Panc1 (cell line): ENCODE measurements at regions not wholly inside any gene's neighbourhood (a gene's known extent, or its start where the extent isn't known, plus 50 kb on each side); places are given as distances from the start of the nearest gene placed in this dataset.

ENCODE experiments used
- ATAC-seq: fragments of 200-7000 bp; cut with Tn5 transposase; 2 replicates; pipeline ENCODE4 v1.9.1; 2020; ENCODE audit warnings: mild to moderate bottlenecking, moderate library complexity
- BruUV-seq: library from RNA; stranded (reverse); fragments of 400-500 nt; replicated peaks from 2 replicates; lab custom pipeline; 2021; lab: Mats Ljungman, UMichigan
- CTCF ChIA-PET: fragments of 300-600 bp; sonication (Branson Sonifier 250); formaldehyde crosslinking; loops from one replicate; lab custom pipeline; 2022; ENCODE audit warnings: antibody characterized with exemption; lab: Charles Lee
- POLR2A ChIA-PET: fragments of 300-600 bp; sonication (Branson Sonifier 250); formaldehyde crosslinking; loops from one replicate; lab custom pipeline; 2022; ENCODE audit warnings: antibody characterized with exemption; lab: Charles Lee
- DNase-seq: peaks from one replicate; pipeline ENCODE4 v3.0.0-alpha.2; 2010; ENCODE audit warnings: low read depth, low spot score
- H3K27ac ChIP-seq: 2 replicates; pipeline ENCODE4 v1.5.1; 2011; ENCODE audit warnings: mild to moderate bottlenecking, low read length, inconsistent platforms
- H3K27me3 ChIP-seq: fragments of 200-500 bp; sonication (Bioruptor generic); 2 replicates; pipeline ENCODE4 v1.6.0; 2014; ENCODE audit warnings: low read length, inconsistent platforms; ENCODE audit not compliant: control insufficient read depth, insufficient read depth
- H3K36me3 ChIP-seq: fragments of 200-500 bp; sonication (Bioruptor generic); 2 replicates; pipeline ENCODE4 v1.5.1; 2014; ENCODE audit warnings: inconsistent platforms, mild to moderate bottlenecking, low read length, moderate library complexity; ENCODE audit not compliant: control insufficient read depth, insufficient read depth
- H3K4me1 ChIP-seq: 2 replicates; pipeline ENCODE4 v1.5.1; 2011; ENCODE audit warnings: inconsistent platforms, mild to moderate bottlenecking, low read length, moderate library complexity; ENCODE audit not compliant: control insufficient read depth, insufficient read depth
- H3K4me3 ChIP-seq, 2 experiments: 2 replicates each; pipeline ENCODE4 v1.5.1; 2011 to 2012; ENCODE audit warnings: low read depth in 2 of 2, low read length in 2 of 2, mild to moderate bottlenecking in 2 of 2, inconsistent platforms in 1 of 2, moderate library complexity in 1 of 2
- H3K9me3 ChIP-seq: fragments of 200-500 bp; sonication (Bioruptor generic); 2 replicates; pipeline ENCODE4 v1.5.1; 2014; ENCODE audit warnings: low read depth, mild to moderate bottlenecking, inconsistent platforms, low read length, moderate library complexity; ENCODE audit not compliant: control insufficient read depth, insufficient read depth
- POLR2AphosphoS5 ChIP-seq: IDR thresholded peaks from 2 replicates; pipeline ENCODE4 v1.6.1; 2012; ENCODE audit warnings: mild to moderate bottlenecking, low read depth, low read length, moderate library complexity
- SIN3A ChIP-seq: IDR thresholded peaks from 2 replicates; pipeline ENCODE4 v1.6.1; 2012; ENCODE audit warnings: low read depth, mild to moderate bottlenecking, low read length, moderate library complexity, borderline replicate concordance; ENCODE audit not compliant: insufficient read depth
- TCF7L2 ChIP-seq: IDR thresholded peaks from 2 replicates; pipeline ENCODE4 v1.6.1; 2011; ENCODE audit warnings: mild to moderate bottlenecking, low read depth, low read length, inconsistent platforms
- in situ Hi-C: cut with HindIII; loops from 2 replicates; pipeline ENCODE4 v1.10.0; 2016; ENCODE audit warnings: low sequenced_read_pairs, low pct_unique_long_range_greater_than_20kb
- intact Hi-C: fragments of 100-400 bp; cut with micrococcal nuclease; formaldehyde crosslinking; loops from one replicate; pipeline ENCODE4 v1.10.0; 2022; ENCODE audit not compliant: unreplicated experiment
- TF ChIP-seq, protein P1 (sequence below), 2 experiments: IDR thresholded peaks; 2 replicates each; pipeline ENCODE4 v1.6.1; 2011 to 2012; ENCODE audit warnings: low read depth in 2 of 2, control low read depth in 1 of 2, low read length in 1 of 2, mild to moderate bottlenecking in 1 of 2, moderate library complexity in 1 of 2; ENCODE audit not compliant: insufficient read depth in 1 of 2
- TF ChIP-seq, protein P2 (sequence below): fragments of 450-650 bp; IDR thresholded peaks from 2 replicates; pipeline ENCODE4 v1.5.1; 2017; ENCODE audit warnings: mild to moderate bottlenecking

DNA sequence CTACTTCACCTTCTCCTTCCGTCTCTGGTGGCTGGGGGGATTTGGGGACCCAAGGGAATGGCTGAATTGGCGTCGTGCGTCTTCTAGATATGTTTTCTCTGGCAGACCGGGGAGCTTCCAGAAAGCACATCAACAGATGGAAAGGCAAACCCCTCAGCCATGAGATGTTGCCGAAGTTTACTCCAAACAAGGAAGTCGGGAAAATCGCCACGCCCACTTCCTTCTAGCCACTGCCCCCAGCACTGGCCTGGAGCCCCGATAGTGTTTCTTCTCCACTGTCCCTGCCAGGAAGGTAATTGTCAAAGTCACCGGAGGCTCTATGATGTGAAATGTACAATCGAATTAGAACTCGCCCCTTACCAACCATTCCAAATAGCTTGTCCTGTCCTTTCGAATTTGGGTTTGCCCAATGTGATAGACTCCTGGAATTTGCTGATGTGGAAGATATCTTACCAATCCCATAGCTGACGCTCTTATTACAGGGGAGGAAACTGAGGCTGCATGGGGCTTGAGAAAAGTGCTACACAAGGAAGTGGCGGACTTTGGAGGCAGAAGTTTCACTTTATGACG, 191.0 kb downstream of the LSM5 start:
- in situ Hi-C loops, result no loop called here
- peak overlapping the region; percentile 2 to 14; a peak in 2 of 4 replicates for H3K4me3 ChIP-seq
- no peak for DNase-seq

DNA sequence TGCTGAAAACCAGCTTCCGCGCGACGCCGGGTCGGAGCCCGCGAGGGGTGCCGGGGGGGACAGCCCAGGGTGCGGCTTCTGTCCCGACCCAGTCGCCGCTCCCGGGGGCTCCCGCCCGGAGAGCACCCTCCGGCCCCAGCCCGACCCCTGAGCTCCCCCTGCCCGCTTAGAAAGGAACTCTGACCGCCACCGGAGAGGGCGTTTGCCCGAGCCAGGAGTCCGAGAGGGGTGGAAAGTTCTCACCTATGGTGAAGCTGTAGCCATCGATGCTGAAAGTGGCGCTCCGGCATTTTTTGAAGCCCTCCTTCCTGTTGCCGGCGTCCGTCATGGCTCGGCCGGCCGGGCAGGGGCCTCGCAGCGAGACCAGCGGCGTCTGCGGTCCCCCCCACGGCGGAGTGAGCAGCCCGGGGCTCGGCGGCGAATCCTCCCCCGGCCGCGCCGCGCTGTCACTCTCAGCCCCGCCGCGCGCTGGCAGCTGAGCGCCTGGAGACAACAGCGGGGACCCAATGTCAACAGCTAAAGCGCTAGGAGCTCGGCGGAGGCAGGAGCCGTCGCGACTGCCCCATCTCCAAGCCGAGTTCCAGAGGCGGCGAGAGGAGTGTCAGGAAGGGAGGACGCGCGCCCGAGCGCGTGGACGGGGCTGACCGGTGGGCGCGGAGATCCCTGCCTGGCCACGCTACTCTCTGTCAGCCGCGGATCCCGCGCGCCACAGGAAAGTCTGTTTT, 191.6 kb downstream of the LSM5 start:
- H3K9me3 ChIP-seq, result no peaks in the 10 kb centered on the region
- H3K27ac ChIP-seq, result no peak overlapping the region
- in situ Hi-C loops (no loop called here), intact Hi-C loops (no loop called here)
- ChIA-PET CTCF (no interaction called here), POLR2A (no interaction called here)
- peaks cover 8% of the 10 kb centered on the region; the same call in 1 of the 2 replicates for H3K27me3 ChIP-seq
- H3K4me1 ChIP-seq, result no peaks in the 10 kb centered on the region
- TF ChIP-seq TCF7L2 (no peak), SIN3A (no peak), POLR2AphosphoS5 (no peak)
- TF ChIP-seq, protein P1, sequence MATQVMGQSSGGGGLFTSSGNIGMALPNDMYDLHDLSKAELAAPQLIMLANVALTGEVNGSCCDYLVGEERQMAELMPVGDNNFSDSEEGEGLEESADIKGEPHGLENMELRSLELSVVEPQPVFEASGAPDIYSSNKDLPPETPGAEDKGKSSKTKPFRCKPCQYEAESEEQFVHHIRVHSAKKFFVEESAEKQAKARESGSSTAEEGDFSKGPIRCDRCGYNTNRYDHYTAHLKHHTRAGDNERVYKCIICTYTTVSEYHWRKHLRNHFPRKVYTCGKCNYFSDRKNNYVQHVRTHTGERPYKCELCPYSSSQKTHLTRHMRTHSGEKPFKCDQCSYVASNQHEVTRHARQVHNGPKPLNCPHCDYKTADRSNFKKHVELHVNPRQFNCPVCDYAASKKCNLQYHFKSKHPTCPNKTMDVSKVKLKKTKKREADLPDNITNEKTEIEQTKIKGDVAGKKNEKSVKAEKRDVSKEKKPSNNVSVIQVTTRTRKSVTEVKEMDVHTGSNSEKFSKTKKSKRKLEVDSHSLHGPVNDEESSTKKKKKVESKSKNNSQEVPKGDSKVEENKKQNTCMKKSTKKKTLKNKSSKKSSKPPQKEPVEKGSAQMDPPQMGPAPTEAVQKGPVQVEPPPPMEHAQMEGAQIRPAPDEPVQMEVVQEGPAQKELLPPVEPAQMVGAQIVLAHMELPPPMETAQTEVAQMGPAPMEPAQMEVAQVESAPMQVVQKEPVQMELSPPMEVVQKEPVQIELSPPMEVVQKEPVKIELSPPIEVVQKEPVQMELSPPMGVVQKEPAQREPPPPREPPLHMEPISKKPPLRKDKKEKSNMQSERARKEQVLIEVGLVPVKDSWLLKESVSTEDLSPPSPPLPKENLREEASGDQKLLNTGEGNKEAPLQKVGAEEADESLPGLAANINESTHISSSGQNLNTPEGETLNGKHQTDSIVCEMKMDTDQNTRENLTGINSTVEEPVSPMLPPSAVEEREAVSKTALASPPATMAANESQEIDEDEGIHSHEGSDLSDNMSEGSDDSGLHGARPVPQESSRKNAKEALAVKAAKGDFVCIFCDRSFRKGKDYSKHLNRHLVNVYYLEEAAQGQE (IDR thresholded peaks at IDR 0.05; ENCODE audit: insufficient read depth in 1 of 2, low read depth in 2 of 2, low read length in 1 of 2), result no peak
- TF ChIP-seq, protein P2, sequence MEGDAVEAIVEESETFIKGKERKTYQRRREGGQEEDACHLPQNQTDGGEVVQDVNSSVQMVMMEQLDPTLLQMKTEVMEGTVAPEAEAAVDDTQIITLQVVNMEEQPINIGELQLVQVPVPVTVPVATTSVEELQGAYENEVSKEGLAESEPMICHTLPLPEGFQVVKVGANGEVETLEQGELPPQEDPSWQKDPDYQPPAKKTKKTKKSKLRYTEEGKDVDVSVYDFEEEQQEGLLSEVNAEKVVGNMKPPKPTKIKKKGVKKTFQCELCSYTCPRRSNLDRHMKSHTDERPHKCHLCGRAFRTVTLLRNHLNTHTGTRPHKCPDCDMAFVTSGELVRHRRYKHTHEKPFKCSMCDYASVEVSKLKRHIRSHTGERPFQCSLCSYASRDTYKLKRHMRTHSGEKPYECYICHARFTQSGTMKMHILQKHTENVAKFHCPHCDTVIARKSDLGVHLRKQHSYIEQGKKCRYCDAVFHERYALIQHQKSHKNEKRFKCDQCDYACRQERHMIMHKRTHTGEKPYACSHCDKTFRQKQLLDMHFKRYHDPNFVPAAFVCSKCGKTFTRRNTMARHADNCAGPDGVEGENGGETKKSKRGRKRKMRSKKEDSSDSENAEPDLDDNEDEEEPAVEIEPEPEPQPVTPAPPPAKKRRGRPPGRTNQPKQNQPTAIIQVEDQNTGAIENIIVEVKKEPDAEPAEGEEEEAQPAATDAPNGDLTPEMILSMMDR, result no peak
- no peak for ATAC-seq
- no peak for DNase-seq
- H3K4me3 ChIP-seq, result peak overlapping the region in 1 of 2 experiments; percentile 2; a peak in 1 of 4 replicates
- H3K36me3 ChIP-seq, result no peaks in the 10 kb centered on the region
- BruUV-seq, result no TSS peak

More for the DNA sequence above, 191.0 kb downstream of the LSM5 start:
- Histone ChIP-seq H3K9me3 (no peaks in the 10 kb centered on the region), H3K36me3 (no peaks in the 10 kb centered on the region), H3K4me1 (no peaks in the 10 kb centered on the region), H3K27me3 (peaks cover 8% of the 10 kb centered on the region; the same call in 1 of the 2 replicates), H3K27ac (no peak overlapping the region)
- intact Hi-C loops, result no loop called here
- BruUV-seq, result no TSS peak
- ChIA-PET CTCF (no interaction called here), POLR2A (no interaction called here)
- TF ChIP-seq, protein P1 (IDR thresholded peaks at IDR 0.05; ENCODE audit: insufficient read depth in 1 of 2, low read depth in 2 of 2, low read length in 1 of 2), result no peak
- TF ChIP-seq TCF7L2 (no peak), SIN3A (no peak), POLR2AphosphoS5 (no peak)
- TF ChIP-seq, protein P2, result no peak
- ATAC-seq, result 0 out of 2 replicates have a peak, but pooled peaks have one; percentile 34
